Activated naive CD4-positive, alpha-beta T cell treated with anti-CD3 and anti-CD28 coated beads for 36 hours (primary cell): ENCODE measurements at regions not wholly inside any gene's neighbourhood (a gene's known extent, or its start where the extent isn't known, plus 50 kb on each side); places are given as distances from the start of the nearest gene placed in this dataset.

Experiments
- CTCF ChIA-PET: fragments of 350-600 bp; sonication (Branson Sonifier 250); formaldehyde crosslinking; loops from one replicate; lab custom pipeline; 2021; ENCODE audit warnings: antibody characterized with exemption; lab: Charles Lee
- DNase-seq: peaks from one replicate; pipeline ENCODE4 v3.0.0-alpha.2; 2020
- H3K27ac Mint-ChIP-seq: one replicate; pipeline ENCODE4 v1.8.0; 2021; ENCODE audit warnings: mild to moderate bottlenecking, mixed read lengths
- H3K27me3 Mint-ChIP-seq: one replicate; pipeline ENCODE4 v1.8.0; 2021; ENCODE audit warnings: low read depth, mixed read lengths
- H3K36me3 Mint-ChIP-seq: one replicate; pipeline ENCODE4 v1.8.0; 2021; ENCODE audit warnings: low read depth, mixed read lengths
- H3K4me1 Mint-ChIP-seq: one replicate; pipeline ENCODE4 v1.8.0; 2021; ENCODE audit warnings: low read depth, mixed read lengths
- H3K4me3 Mint-ChIP-seq: one replicate; pipeline ENCODE4 v1.8.0; 2021; ENCODE audit warnings: mild to moderate bottlenecking, moderate library complexity, mixed read lengths
- H3K9me3 Mint-ChIP-seq: one replicate; pipeline ENCODE4 v1.8.0; 2021; ENCODE audit warnings: mixed read lengths
- intact Hi-C: fragments of 100-400 bp; cut with micrococcal nuclease; formaldehyde crosslinking; loops from one replicate; pipeline ENCODE4 v1.15.1; 2023

DNA sequence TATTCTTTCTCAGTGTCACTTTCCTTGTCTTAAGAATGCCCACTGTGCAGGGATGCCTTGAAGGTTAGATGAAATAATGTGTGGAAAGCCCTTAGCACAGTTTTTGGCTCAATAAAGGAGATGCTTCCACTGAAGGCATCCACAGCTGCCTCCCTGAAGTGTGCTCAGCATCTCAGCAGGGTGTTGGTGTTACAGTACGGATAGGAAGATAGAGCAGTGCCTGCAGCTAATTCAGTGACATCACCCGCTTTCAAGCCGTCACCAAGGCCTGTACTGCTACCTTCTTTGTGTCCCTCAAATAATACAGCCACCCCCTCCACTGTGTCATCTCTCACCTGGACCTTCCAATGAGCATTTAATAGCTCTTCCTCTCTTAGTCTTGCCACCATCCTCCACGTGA is 59.0 kb downstream of the NDUFS5 start:
- no peaks in the 10 kb centered on the region for H3K36me3 Mint-ChIP-seq
- no peaks in the 10 kb centered on the region for H3K9me3 Mint-ChIP-seq
- no peak for DNase-seq
- H3K27me3 Mint-ChIP-seq: peaks cover 24% of the 10 kb centered on the region
- no peak overlapping the region for H3K27ac Mint-ChIP-seq
- intact Hi-C loops: no loop called here
- CTCF ChIA-PET: interaction anchor here (1.0 kb wide), 1 partner anchor 14 kb away, joined by 3 read pairs; no protein-coding TSS in a partner anchor
- peaks cover 5% of the 10 kb centered on the region for H3K4me1 Mint-ChIP-seq
- no peak overlapping the region for H3K4me3 Mint-ChIP-seq

DNA sequence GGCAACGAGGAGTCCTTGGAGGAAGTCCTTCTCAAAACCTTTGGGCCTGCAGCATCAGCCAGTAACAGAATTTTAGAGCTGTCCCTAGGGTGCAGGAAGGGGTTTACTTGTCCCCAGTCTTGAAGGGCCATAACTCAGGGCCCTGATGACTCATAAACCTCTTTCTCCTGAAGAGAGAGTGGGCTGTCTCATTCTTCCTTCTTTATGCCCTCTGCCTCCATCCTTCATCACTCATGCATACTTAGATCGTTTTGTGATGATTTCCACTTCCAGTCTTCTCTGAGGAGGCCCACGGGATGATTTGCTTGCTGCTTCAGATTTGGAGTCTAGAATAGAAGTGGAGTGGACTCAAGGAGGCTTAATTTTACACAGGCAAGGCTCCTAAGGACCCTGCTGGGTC is 60.2 kb downstream of the NDUFS5 start:
- no peak for DNase-seq
- no peak overlapping the region for H3K4me3 Mint-ChIP-seq
- CTCF ChIA-PET: interaction anchor here (0.5 to 1.5 kb wide), 3 partner anchors 8 to 212 kb away, joined by 3 read pairs; no protein-coding TSS in a partner anchor
- no peaks in the 10 kb centered on the region for H3K36me3 Mint-ChIP-seq
- intact Hi-C loops: no loop called here
- H3K4me1 Mint-ChIP-seq: peaks cover 3% of the 10 kb centered on the region
- no peak overlapping the region for H3K27ac Mint-ChIP-seq
- no peaks in the 10 kb centered on the region for H3K9me3 Mint-ChIP-seq
- peaks cover 16% of the 10 kb centered on the region for H3K27me3 Mint-ChIP-seq

DNA sequence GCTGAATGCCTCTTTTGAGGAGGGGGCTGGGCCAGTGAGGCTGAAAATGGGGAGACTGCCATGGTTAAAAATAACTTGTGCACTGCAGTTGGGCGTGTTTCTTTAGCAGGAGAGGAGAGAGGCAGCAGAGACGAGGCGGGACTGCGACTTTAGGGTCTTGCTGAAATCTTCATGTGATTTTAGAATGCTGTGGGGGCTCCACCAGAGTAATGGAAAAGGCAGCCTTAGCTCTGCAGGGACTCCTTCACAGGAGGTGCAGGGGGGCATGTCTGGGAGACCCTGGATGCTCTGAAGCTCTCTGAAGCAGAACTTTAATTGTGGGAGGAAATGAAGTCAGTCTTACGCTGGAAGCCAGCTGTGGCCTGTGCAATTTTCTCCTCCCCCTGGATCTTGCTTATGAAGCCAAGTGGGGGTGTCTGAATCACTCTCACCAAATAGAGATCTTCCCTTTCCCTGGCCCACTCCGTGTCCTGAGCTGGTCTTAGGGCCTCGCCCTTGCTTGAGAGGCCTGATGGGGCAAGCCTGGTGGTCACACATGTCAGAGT is 60.8 kb downstream of the NDUFS5 start:
- intact Hi-C loops: no loop called here
- H3K4me1 Mint-ChIP-seq: peaks cover 3% of the 10 kb centered on the region
- no peaks in the 10 kb centered on the region for H3K9me3 Mint-ChIP-seq
- DNase-seq: no peak
- H3K36me3 Mint-ChIP-seq: no peaks in the 10 kb centered on the region
- CTCF ChIA-PET: interaction anchor here (0.6 to 1.5 kb wide), 2 partner anchors 9 to 801 kb away, joined by 3 to 4 read pairs; no protein-coding TSS in a partner anchor
- no peak overlapping the region for H3K27ac Mint-ChIP-seq
- peaks cover 16% of the 10 kb centered on the region for H3K27me3 Mint-ChIP-seq
- no peak overlapping the region for H3K4me3 Mint-ChIP-seq

DNA sequence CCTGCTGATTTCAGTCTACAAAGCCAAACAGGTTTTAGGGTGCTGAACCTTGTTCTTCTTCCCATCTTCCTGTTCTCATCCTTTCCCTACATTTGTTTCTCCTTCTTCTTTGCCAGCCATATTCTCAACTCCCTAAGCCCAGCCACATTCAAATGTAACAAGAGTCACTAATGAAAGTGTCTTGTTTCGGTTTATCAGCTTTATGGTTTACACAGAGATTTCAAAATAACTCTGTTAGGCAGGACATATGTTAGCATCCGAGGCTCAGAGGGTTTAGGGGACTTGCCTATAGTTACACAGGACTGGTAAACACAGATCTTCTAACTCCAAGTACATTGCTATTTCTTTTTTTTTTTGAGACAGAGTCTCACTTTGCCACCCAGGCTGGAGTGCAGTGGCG is 61.3 kb downstream of the NDUFS5 start:
- no peaks in the 10 kb centered on the region for H3K36me3 Mint-ChIP-seq
- no peak overlapping the region for H3K27ac Mint-ChIP-seq
- H3K4me1 Mint-ChIP-seq: peaks cover 3% of the 10 kb centered on the region
- H3K4me3 Mint-ChIP-seq: no peak overlapping the region
- CTCF ChIA-PET: interaction anchor here (0.6 kb wide), 1 partner anchor 801 kb away, joined by 4 read pairs; no protein-coding TSS in a partner anchor
- peaks cover 12% of the 10 kb centered on the region for H3K27me3 Mint-ChIP-seq
- H3K9me3 Mint-ChIP-seq: no peaks in the 10 kb centered on the region
- no peak for DNase-seq
- intact Hi-C loops: no loop called here

DNA sequence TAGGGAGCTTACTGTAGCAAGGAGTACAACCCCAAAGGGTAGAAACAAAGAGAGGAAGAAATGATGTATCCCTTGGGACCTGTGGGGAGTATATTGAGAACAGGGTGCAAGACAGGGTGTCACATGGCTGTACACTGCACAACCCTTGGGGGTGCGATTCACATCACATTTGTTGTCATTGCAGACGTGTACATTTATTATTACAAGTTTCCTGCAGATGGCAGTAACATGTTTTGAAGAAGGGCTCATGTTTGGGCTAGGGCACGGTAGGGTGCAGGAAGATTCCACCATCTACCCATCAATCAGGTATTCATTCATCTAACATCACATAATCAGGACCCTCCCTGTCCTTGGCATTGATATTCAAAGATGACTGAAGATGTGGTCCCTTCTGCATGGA is 62.5 kb downstream of the NDUFS5 start:
- Mint-ChIP-seq H3K4me3 (no peak overlapping the region), H3K27me3 (peaks cover 3% of the 10 kb centered on the region), H3K36me3 (no peaks in the 10 kb centered on the region), H3K27ac (no peak overlapping the region), H3K4me1 (peaks cover 4% of the 10 kb centered on the region), H3K9me3 (no peaks in the 10 kb centered on the region)
- DNase-seq: no peak
- intact Hi-C loops: no loop called here
- CTCF ChIA-PET: interaction anchor here (0.6 to 2.2 kb wide), 6 partner anchors 10 to 326 kb away, joined by 3 to 13 read pairs (median 3); no protein-coding TSS in a partner anchor

DNA sequence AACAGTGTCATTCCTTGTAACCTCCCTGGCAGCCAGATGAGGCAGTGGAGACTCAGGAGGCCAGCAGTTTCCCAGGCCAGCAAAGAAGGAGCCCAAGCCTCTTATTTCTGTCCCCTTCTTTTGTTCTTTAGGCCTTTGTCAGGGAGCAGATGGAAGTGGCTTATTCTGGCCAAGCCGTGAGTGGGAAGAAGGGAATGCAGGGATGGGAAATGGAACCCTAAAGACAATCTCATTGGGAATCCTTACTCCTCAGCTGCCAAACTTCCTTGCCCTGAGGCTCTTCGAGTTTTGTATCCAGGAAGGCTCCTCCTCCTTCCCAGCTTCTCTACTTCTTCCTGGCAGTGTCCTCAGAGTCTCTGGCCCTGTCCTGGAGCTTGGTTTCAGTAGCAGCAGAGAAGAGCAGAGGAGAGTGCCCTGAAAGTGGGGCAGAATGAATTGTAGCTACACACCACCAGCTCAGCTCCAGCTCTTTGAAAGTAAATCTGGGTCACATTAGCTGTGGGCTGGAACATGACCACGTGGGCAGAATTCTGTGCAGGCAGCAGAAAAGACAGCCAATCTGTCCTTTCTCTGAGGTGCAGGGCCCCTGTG is 63.9 kb downstream of the NDUFS5 start:
- H3K36me3 Mint-ChIP-seq: no peaks in the 10 kb centered on the region
- intact Hi-C loops: loop anchor here (10.0 kb wide), 2 partner anchors 65 to 365 kb away; partner anchors contain the start of gene NDUFS5
- H3K9me3 Mint-ChIP-seq: no peaks in the 10 kb centered on the region
- peaks cover 4% of the 10 kb centered on the region for H3K4me1 Mint-ChIP-seq
- DNase-seq: no peak
- CTCF ChIA-PET: interaction anchor here (0.6 to 2.2 kb wide), 2 partner anchors 8 to 56 kb away, joined by 4 to 13 read pairs; no protein-coding TSS in a partner anchor
- no peak overlapping the region for H3K4me3 Mint-ChIP-seq
- H3K27me3 Mint-ChIP-seq: no peaks in the 10 kb centered on the region
- no peak overlapping the region for H3K27ac Mint-ChIP-seq

DNA sequence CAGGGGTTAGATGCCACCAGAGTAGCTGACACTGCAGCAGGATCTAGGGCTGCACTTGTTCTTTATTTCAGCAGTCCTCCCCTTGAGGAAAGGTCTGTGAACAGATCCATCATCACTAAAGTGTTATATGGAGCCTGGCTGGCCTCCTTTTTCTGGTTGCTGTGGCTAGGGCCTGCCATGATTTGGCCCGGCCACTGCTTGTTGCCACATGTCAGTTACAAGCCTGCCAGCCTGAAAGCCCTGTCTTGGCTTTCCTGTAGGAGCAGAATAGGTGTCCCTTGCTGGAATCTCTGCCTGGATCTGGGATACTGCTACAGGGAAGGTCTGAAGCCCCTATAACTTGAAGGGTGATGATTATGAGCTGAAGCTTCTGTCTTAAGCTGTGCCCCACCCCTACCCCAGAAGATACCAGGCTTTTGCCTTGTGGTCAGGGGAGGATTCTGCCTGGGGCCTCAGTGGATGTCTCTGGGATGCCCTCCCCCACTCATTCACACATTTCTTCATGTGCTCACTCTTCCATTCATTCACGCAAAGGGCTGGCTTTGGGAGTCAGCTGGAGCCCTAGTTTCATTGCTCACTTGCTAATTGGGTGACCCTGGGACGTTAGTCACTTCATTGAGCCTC is 64.7 kb downstream of the NDUFS5 start:
- H3K27ac Mint-ChIP-seq: no peak overlapping the region
- intact Hi-C loops: loop anchor here (10.0 kb wide), 2 partner anchors 66 to 366 kb away; partner anchors contain the start of gene NDUFS5
- CTCF ChIA-PET: interaction anchor here (1.0 to 2.2 kb wide), 11 partner anchors 8 to 248 kb away, joined by 3 to 13 read pairs (median 5); partner anchors contain the start of genes MYCBP and NDUFS5
- peaks cover 4% of the 10 kb centered on the region for H3K4me1 Mint-ChIP-seq
- no peaks in the 10 kb centered on the region for H3K9me3 Mint-ChIP-seq
- no peaks in the 10 kb centered on the region for H3K27me3 Mint-ChIP-seq
- no peak for DNase-seq
- no peaks in the 10 kb centered on the region for H3K36me3 Mint-ChIP-seq
- no peak overlapping the region for H3K4me3 Mint-ChIP-seq

DNA sequence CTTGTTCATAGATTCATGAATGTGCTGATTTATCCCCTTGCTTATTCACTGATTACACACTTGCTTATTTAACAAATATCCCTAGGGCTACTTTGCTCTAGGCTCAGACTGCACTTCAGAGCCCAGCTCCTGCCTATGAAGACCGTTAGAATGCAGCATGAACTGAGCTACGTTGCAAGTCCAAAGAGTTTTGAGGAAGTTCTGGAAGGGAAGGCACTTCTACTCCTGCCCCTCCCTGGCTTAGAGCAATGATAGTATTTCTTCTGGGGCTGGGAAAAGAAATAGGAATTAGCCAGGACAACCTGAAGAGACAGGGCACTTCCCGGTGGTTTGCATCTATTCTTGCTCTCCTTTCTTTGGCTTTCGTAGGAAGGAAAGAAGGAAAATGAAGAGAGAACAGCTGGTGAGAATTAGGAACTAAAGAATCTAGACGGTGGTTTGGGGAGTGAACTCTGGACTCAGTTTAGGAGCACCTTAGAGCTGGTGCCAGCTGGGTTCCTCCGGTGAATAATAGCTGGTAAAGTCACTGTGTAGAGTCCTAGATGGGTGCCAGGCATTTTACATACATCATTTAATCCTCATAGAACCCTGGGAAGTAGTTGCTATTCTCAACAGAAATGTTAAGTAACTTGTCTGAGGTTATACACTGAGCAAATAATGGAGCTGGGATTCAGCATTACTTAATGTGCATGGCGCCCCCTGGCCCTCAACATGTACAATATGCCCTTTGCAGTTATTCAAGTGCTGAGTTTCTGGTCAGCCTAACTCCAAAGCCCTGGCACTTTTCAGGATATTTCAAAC is 65.9 kb downstream of the NDUFS5 start:
- Mint-ChIP-seq H3K27ac (no peak overlapping the region), H3K27me3 (no peaks in the 10 kb centered on the region), H3K9me3 (no peaks in the 10 kb centered on the region), H3K4me3 (no peak overlapping the region), H3K4me1 (peaks cover 4% of the 10 kb centered on the region), H3K36me3 (no peaks in the 10 kb centered on the region)
- peak; percentile 83 for DNase-seq
- CTCF ChIA-PET: interaction anchor here (0.6 to 2.1 kb wide), 27 partner anchors 9 to 1205 kb away, joined by 3 to 11 read pairs (median 4); partner anchors contain the start of genes BMP8A, MYCBP, NDUFS5 and RRAGC
- intact Hi-C loops: loop anchor here (1.0 to 10.0 kb wide), 4 partner anchors 67 to 367 kb away; partner anchors contain the start of gene NDUFS5

DNA sequence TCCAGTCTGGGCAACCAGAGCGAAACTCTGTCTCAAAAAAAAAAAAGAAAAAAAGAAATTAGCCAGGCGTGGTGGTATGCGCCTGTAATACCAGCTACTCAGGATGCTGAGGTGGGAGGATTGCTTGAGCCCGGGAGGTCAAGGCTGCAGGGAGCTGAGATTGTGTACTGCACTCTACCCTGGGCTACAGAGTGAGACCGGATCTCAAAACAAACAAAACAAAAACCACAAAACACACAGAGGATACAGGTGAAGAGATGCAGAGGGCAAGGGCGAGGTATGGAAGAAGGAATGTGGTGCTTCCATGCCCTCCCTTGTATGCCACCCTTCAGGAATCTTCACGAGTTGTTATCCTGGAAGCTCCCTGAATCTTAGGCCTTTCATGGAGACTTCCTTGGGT is 68.5 kb downstream of the NDUFS5 start:
- CTCF ChIA-PET: interaction anchor here (0.6 to 0.7 kb wide), 4 partner anchors 22 to 443 kb away, joined by 3 to 6 read pairs (median 6); no protein-coding TSS in a partner anchor
- Mint-ChIP-seq H3K9me3 (no peaks in the 10 kb centered on the region), H3K36me3 (no peaks in the 10 kb centered on the region), H3K4me1 (peaks cover 9% of the 10 kb centered on the region), H3K4me3 (no peak overlapping the region), H3K27me3 (no peaks in the 10 kb centered on the region), H3K27ac (no peak overlapping the region)
- no peak for DNase-seq
- intact Hi-C loops: loop anchor here (10.0 kb wide), 2 partner anchors 70 to 370 kb away; partner anchors contain the start of gene NDUFS5

DNA sequence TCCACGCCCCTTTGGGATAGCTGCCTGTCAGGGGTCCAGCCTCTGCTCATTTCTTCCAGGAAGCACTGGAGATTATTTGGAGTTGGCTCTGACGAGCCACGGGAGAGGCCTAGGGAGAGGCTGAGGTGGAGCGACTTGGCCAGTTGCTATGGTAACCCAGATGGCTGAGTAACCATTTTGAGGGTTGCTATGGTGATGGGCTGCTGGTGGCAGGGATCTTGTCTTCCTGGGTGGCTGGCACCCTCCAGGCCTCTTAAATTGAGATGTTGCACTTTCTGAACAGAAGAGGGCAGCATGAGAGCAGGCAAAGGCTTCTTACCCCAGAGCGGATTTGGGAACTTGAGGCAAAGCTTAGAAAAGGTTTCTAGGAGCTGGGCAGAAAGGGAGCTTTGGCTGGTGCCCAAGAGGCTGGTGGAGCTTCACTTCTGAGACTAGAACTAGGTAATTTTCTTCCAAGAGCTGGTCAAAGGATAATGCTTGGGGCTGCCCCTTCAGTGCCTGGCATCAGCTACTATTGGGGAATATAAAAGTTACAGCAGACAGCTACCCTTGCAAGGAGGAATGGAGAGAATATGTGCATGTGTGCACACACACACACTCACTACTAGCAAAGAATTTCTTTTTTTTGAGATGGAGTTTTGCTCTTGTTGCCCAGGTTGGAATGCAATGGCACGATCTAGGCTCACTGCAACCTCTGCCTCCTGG is 72.5 kb downstream of the NDUFS5 start:
- CTCF ChIA-PET: interaction anchor here (0.5 to 3.2 kb wide), 45 partner anchors 9 to 620 kb away, joined by 3 to 36 read pairs (median 4); partner anchors contain the start of gene BMP8A
- no peak overlapping the region for H3K4me3 Mint-ChIP-seq
- peaks cover 21% of the 10 kb centered on the region for H3K4me1 Mint-ChIP-seq
- no peak overlapping the region for H3K27ac Mint-ChIP-seq
- no peaks in the 10 kb centered on the region for H3K36me3 Mint-ChIP-seq
- intact Hi-C loops: loop anchor here (1.0 to 10.0 kb wide), 3 partner anchors 74 to 441 kb away; partner anchors contain the start of gene NDUFS5
- no peaks in the 10 kb centered on the region for H3K27me3 Mint-ChIP-seq
- peak; percentile 73 for DNase-seq
- H3K9me3 Mint-ChIP-seq: no peaks in the 10 kb centered on the region
